ENCODE measurements at regions not wholly inside any gene's neighbourhood (a gene's known extent, or its start where the extent isn't known, plus 50 kb on each side); places are given as distances from the start of the nearest gene placed in this dataset.

DNA sequence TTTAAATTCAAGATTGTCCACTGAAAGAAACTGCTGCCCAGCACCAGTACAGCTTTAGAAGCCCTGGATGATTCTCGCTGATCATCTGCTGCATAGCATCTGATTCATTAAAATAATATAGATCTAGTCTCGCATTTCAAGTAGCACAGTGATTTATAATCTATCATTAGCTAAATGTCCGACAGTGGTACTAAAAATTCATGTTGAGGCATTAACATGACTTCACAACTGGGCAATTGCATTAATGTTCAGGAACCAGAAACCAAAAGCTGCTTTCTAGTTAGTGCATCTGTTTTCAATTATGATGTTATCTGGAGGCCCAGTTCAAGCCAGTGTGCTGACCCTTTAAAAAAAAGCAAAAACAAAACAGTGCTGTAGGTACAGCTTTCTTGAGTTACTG is 1987.2 kb upstream of the SEL1L start:
- TF ChIP-seq, protein P1, sequence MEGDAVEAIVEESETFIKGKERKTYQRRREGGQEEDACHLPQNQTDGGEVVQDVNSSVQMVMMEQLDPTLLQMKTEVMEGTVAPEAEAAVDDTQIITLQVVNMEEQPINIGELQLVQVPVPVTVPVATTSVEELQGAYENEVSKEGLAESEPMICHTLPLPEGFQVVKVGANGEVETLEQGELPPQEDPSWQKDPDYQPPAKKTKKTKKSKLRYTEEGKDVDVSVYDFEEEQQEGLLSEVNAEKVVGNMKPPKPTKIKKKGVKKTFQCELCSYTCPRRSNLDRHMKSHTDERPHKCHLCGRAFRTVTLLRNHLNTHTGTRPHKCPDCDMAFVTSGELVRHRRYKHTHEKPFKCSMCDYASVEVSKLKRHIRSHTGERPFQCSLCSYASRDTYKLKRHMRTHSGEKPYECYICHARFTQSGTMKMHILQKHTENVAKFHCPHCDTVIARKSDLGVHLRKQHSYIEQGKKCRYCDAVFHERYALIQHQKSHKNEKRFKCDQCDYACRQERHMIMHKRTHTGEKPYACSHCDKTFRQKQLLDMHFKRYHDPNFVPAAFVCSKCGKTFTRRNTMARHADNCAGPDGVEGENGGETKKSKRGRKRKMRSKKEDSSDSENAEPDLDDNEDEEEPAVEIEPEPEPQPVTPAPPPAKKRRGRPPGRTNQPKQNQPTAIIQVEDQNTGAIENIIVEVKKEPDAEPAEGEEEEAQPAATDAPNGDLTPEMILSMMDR (IDR thresholded peaks at IDR 0.05): no peak
- no peak for TF ChIP-seq EP300 (IDR thresholded peaks at IDR 0.05; ENCODE audit: low read depth)
- no peak for TF ChIP-seq POLR2A (IDR thresholded peaks at IDR 0.05)
- TF ChIP-seq POLR2AphosphoS5 (IDR thresholded peaks at IDR 0.05): no peak
- H3K27ac ChIP-seq: no peak overlapping the region
- WGBS, 2 donors (ENCODE audit: low coverage in 1 of 2): 68 to 77% methylated on average over 3 of the region's 3 CpGs
- H3K9me3 ChIP-seq: no peaks in the 10 kb centered on the region
- intact Hi-C loops (cut with DNase I; ENCODE audit: low total_unique reads): no loop called here
- DNase-seq: no peak
- H3K4me1 ChIP-seq: no peaks in the 10 kb centered on the region
- no peaks in the 10 kb centered on the region for H3K27me3 ChIP-seq
- no peaks in the 10 kb centered on the region for H3K36me3 ChIP-seq
- no peak overlapping the region for H3K4me3 ChIP-seq
- in situ Hi-C loops (cut with MboI; ENCODE audit: low pct_ligation_motif_present in 1 of 4, low pct_unique_long_range_greater_than_20kb in 1 of 4, low sequenced_read_pairs in 3 of 4): no loop called here

DNA sequence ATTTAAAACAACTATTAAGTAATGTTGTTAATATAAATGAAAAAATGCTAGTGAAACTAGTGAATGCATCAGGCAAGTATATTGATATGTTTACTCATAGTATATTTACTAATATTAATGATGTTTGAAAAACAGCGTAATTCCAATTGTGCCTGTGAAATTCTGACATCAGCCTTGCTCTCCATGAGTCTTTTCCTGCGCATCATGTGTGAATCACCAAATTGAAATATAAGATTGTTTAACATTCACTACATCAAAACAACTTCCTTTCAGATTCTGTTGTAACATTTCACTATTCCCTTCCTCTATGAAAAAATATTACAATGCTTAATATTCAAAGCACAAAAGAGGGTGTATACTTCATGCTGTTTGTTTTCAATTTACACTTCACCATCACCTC is 1995.9 kb upstream of the SEL1L start:
- Histone ChIP-seq H3K36me3 (no peaks in the 10 kb centered on the region), H3K4me1 (no peaks in the 10 kb centered on the region), H3K4me3 (no peak overlapping the region), H3K9me3 (no peaks in the 10 kb centered on the region), H3K27ac (no peak overlapping the region), H3K27me3 (no peaks in the 10 kb centered on the region)
- intact Hi-C loops (cut with DNase I; ENCODE audit: low total_unique reads): no loop called here
- TF ChIP-seq EP300 (IDR thresholded peaks at IDR 0.05; ENCODE audit: low read depth) (no peak), POLR2A (IDR thresholded peaks at IDR 0.05) (no peak)
- TF ChIP-seq, protein P1 (IDR thresholded peaks at IDR 0.05): no peak
- WGBS, 2 donors (ENCODE audit: low coverage in 1 of 2): 89 to 95% methylated on average over 2 of the region's 2 CpGs
- in situ Hi-C loops (cut with MboI; ENCODE audit: low pct_ligation_motif_present in 1 of 4, low pct_unique_long_range_greater_than_20kb in 1 of 4, low sequenced_read_pairs in 3 of 4): no loop called here
- DNase-seq: no peak

GRCh38 chr14:83533734-83534133 is 1996.2 kb upstream of the FLRT2 start:
- no peak for TF ChIP-seq POLR2AphosphoS5 (IDR thresholded peaks at IDR 0.05)
- DNase-seq: no peak
- H3K27me3 ChIP-seq: no peaks in the 10 kb centered on the region
- no peaks in the 10 kb centered on the region for H3K4me1 ChIP-seq
- H3K9me3 ChIP-seq: peaks cover 0 to 5% of the 10 kb centered on the region in 2 donors
- no peak overlapping the region for H3K27ac ChIP-seq
- intact Hi-C loops (cut with DNase I; ENCODE audit: low total_unique reads) (no loop called here), in situ Hi-C loops (cut with MboI; ENCODE audit: low pct_ligation_motif_present in 1 of 4, low pct_unique_long_range_greater_than_20kb in 1 of 4, low sequenced_read_pairs in 3 of 4) (no loop called here)
- H3K4me3 ChIP-seq: no peak overlapping the region
- H3K36me3 ChIP-seq: no peaks in the 10 kb centered on the region

DNA sequence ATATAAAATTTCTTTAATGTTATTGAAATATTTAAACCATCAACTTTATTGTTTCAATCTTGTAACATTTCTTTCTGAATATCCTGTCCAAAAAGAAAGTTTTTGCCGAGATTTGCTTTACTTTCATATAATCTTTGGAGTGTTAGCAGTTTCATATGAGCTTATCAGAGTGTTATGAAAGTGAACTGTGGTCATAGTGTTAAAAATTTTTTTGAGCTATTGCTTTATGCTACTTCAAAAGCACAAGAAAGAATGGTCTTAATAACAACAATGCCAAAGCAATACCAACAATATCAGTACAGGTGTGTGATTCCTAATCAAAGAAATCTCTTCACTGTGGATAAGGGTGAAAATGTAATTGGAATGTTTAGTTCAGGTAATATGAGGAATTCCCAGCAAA is 1994.9 kb upstream of the FLRT2 start:
- intact Hi-C loops (cut with DNase I; ENCODE audit: low total_unique reads) (no loop called here), in situ Hi-C loops (cut with MboI; ENCODE audit: low pct_ligation_motif_present in 1 of 4, low pct_unique_long_range_greater_than_20kb in 1 of 4, low sequenced_read_pairs in 3 of 4) (no loop called here)
- WGBS, 2 donors (ENCODE audit: low coverage in 1 of 2): 10 to 34% methylated on average over 1 of the region's 1 CpG

GRCh38 chr14:83535444-83535843 is 1994.5 kb upstream of the FLRT2 start:
- TF ChIP-seq POLR2A (IDR thresholded peaks at IDR 0.05) (no peak), EP300 (IDR thresholded peaks at IDR 0.05; ENCODE audit: low read depth) (no peak), POLR2AphosphoS5 (IDR thresholded peaks at IDR 0.05) (no peak)
- TF ChIP-seq, protein P1 (IDR thresholded peaks at IDR 0.05): no peak
- Histone ChIP-seq H3K27me3 (no peaks in the 10 kb centered on the region), H3K9me3 (peaks cover 0 to 5% of the 10 kb centered on the region in 2 donors), H3K4me3 (no peak overlapping the region), H3K36me3 (no peaks in the 10 kb centered on the region), H3K27ac (no peak overlapping the region), H3K4me1 (no peaks in the 10 kb centered on the region)
- intact Hi-C loops (cut with DNase I; ENCODE audit: low total_unique reads): no loop called here
- WGBS, 2 donors (ENCODE audit: low coverage in 1 of 2): 82 to 84% methylated on average over 5 of the region's 5 CpGs
- in situ Hi-C loops (cut with MboI; ENCODE audit: low pct_ligation_motif_present in 1 of 4, low pct_unique_long_range_greater_than_20kb in 1 of 4, low sequenced_read_pairs in 3 of 4): no loop called here
- DNase-seq: no peak

More for the DNA sequence above, 1994.9 kb upstream of the FLRT2 start:
- TF ChIP-seq POLR2A (IDR thresholded peaks at IDR 0.05) (no peak), POLR2AphosphoS5 (IDR thresholded peaks at IDR 0.05) (no peak), EP300 (IDR thresholded peaks at IDR 0.05; ENCODE audit: low read depth) (no peak)
- TF ChIP-seq, protein P1 (IDR thresholded peaks at IDR 0.05): no peak
- H3K36me3 ChIP-seq: no peaks in the 10 kb centered on the region
- no peak overlapping the region for H3K27ac ChIP-seq
- DNase-seq: no peak
- H3K9me3 ChIP-seq: peaks cover 0 to 5% of the 10 kb centered on the region in 2 donors
- no peaks in the 10 kb centered on the region for H3K27me3 ChIP-seq
- H3K4me1 ChIP-seq: no peaks in the 10 kb centered on the region
- no peak overlapping the region for H3K4me3 ChIP-seq

Measured in transverse colon (tissue), 4 donors.